ENCODE measurements at regions not wholly inside any gene's neighbourhood (a gene's known extent, or its start where the extent isn't known, plus 50 kb on each side); places are given as distances from the start of the nearest gene placed in this dataset.

DNA sequence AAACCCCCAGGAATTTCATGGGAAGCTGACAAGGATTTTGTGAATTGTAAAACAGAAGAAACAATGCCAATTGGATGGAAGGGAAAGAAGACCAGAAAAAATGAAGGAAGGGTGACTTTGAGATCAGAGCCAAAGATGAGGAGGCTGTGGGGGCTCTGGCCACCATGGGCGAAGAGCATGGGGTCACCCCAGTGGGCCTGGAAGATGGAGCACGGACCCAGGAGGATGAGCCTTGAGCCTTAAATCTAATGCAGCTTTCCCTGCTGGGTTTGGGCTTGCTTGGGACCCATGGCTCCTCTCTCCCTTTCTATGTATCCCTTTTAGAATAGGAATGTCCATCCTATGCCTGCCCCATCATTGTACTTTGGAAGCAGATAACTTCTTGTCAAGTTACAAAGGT, 322.2 kb downstream of the TMEM121 start:
- Histone ChIP-seq H3K4me1 (ENCODE audit: insufficient read depth) (no peaks in the 10 kb centered on the region), H3K36me3 (ENCODE audit: insufficient read depth) (no peaks in the 10 kb centered on the region), H3K27ac (ENCODE audit: low read depth) (no peak overlapping the region), H3K4me3 (ENCODE audit: low read depth, low read length) (no peak overlapping the region)
- DNase-seq (ENCODE audit: extremely low spot score), result no peak
- 59% methylated on average over 2 of the region's 2 CpGs for WGBS

DNA sequence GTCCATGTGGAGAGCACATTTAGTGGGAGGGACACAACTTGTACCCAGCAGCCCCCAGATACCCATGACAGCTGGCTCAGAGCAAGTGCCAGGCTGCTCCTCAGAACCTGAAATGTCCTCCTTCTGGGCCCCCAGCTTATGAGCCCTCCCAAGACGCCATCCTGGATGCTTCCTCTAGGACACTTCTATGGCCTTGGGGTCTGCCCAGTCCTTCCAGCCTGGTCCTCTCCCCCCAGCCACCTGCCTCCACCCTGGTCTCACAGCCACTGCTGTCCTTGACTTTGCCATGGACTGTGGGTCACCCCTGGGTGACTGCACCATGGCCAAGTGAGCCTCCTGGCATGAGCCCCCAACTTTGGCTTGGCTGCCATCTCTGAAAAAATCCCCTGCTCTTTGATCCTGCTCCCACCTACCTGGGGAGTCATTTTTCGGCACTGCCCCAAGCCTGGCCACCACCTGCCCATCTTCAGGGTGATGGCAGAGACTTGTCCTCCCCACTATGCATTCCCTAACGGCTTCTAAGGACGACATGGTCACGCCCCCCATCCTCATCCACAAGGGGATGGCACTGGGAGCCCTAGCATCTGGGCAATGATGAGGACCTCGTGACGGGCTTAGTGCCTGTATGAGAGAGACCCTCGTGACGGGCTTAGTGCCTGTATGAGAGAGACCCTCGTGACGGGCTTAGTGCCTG, 323.7 kb downstream of the TMEM121 start:
- no peak overlapping the region for H3K27ac ChIP-seq (ENCODE audit: low read depth)
- no peak overlapping the region for H3K4me3 ChIP-seq (ENCODE audit: low read depth, low read length)
- no peaks in the 10 kb centered on the region for H3K4me1 ChIP-seq (ENCODE audit: insufficient read depth)
- 81% methylated on average over 11 of the region's 11 CpGs for WGBS
- no peak for DNase-seq (ENCODE audit: extremely low spot score)
- no peaks in the 10 kb centered on the region for H3K36me3 ChIP-seq (ENCODE audit: insufficient read depth)

DNA sequence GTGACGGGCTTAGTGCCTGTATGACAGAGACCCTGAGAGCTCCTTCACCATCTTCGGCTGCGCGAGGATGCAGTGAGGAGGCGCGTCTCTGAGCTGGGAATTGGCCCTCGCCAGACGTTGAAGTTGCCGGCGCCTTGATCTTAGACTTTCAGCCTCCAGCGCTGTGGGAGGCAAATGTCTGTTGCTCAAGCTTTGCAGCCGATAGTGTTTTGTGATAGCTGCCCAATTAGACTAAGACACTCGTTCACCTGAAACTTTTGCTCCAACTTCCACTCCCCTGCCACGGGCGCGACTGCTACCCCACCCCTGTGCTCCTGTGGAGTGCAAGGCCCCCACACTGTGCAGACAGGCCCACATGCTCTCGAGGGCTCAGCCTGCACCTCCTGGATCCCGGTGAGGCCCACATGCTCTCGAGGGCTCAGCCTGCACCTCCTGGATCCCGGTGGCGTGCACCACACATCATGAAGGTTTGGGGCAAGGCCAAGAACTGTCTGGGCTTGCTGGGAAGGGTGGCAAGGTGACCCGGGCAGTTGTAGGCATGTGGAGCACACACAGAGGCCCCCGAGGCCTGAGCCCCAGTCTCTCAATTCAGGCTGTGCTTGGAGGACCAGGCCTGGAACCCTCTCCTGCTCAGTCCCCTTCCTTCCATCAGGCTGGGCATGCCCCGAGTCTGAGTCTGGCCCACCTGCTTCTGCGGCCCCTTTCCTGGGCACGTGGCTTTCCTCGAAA, 324.6 kb downstream of the TMEM121 start:
- H3K27ac ChIP-seq (ENCODE audit: low read depth), result no peak overlapping the region
- H3K4me1 ChIP-seq (ENCODE audit: insufficient read depth), result no peaks in the 10 kb centered on the region
- no peak for DNase-seq (ENCODE audit: extremely low spot score)
- no peaks in the 10 kb centered on the region for H3K36me3 ChIP-seq (ENCODE audit: insufficient read depth)
- no peak overlapping the region for H3K4me3 ChIP-seq (ENCODE audit: low read depth, low read length)
- 87% methylated on average over 27 of the region's 27 CpGs for WGBS

DNA sequence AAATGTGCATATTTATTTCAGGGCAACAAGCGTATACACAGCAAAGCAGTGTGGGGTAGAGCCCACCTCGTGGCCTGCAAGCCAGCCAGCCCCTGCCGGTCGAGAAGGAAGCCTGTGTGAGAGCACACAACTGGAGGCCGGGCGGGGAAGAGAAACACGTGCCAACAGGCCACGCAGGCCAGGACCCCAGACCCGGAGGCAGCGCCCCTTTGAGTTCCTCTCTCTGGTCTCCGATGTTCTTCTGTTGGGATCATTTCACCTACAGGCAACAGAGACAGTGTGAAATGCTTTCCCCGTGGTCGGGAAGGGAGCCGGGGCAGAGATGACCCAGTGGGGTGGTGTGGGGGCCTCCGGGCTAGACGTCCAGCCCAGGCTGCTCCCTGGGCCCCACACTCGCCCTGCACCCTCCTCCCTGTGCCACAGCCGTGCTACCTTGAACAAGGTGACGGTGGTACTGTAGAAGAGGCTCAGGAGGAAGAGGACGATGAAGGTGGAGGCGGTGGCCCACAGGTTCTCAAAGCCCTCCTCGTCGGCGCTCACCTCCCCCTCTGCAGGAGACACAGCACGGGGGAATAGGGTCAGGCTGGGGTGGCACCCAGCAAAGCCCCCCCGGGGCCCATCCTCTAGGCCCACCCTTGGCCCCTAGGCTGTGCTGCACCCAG, 325.5 kb downstream of the TMEM121 start:
- 85% methylated on average over 26 of the region's 26 CpGs for WGBS
- no peaks in the 10 kb centered on the region for H3K4me1 ChIP-seq (ENCODE audit: insufficient read depth)
- H3K36me3 ChIP-seq (ENCODE audit: insufficient read depth), result no peaks in the 10 kb centered on the region
- H3K27ac ChIP-seq (ENCODE audit: low read depth), result no peak overlapping the region
- no peak for DNase-seq (ENCODE audit: extremely low spot score)
- H3K4me3 ChIP-seq (ENCODE audit: low read depth, low read length), result no peak overlapping the region

DNA sequence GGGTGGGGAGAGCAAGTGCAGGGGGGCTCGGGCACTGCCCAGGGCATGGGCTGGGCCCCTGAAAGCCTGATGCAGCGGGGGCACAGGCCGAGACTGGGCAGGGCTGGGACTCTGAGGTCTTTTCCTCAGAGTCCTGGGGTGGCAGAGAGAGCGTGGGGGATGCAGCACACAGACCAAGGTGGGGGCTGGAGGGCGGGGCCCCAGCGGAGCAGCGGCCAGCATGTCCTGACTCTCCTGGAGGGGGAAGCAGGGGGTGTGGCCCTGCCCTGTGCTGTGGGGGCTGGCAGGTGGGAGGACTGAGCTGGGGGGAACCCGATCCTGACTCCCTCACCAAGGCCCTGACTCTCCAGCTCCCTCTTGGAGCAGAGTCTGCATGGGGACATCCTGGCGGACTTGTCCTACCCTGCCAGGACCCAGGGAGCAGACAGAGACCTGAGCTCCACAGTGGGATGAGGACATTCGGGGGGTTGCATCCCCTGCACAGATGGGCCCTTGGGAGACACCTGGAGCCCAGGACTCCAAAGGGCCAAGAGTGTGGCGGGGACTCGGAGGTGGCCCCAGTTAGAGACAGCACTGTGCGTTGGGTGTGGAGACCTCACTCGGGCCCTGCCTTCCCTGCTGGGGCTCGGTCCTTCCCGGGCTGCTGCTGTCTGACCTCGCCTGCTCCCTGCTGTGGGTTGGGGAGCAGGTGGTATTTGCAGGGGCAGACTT, 326.1 kb downstream of the TMEM121 start:
- Histone ChIP-seq H3K36me3 (ENCODE audit: insufficient read depth) (no peaks in the 10 kb centered on the region), H3K27ac (ENCODE audit: low read depth) (no peak overlapping the region), H3K4me3 (ENCODE audit: low read depth, low read length) (no peak overlapping the region), H3K4me1 (ENCODE audit: insufficient read depth) (no peaks in the 10 kb centered on the region)
- WGBS, result 82% methylated on average over 17 of the region's 17 CpGs
- DNase-seq (ENCODE audit: extremely low spot score), result no peak

DNA sequence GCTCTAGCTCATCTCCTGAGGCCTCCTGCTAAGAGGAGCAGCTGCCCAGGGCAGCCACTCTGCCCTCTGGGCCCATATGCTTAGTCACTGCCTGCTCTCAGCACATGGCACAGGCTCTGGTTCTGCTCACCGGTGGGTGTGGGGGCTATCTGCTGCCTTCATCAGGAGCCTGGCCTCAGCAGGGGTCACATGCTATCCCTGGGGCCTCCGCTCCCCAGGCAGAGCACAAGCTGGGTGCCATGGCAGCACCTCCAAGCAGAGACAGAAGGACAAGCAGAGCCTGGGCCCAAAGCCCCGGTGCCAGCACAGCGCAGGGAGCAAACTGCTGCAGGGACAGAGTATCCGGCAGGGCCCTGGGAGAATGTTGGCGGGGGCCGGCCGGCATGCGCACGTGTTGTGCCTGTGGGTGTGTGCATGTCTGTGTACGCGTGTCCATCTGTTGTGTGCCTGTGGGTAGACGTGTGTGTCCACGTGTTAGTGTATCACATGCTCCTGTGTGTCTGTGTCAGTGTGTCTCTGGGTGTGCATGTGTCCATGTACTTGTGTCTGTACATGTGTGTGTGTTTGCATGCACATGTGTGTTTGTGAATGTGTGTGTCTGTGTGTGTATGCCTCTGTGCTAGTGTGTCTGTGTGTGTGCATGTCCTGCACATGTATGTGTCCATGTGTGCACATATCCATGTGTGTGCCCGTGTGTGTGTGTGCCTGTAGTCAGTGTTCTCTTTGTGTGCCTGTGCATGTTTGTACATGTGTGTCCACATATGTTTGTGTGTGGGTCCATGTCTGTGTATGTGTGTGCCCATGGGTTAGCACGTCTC, 326.9 kb downstream of the TMEM121 start:
- H3K27ac ChIP-seq (ENCODE audit: low read depth), result no peak overlapping the region
- DNase-seq (ENCODE audit: extremely low spot score), result no peak
- H3K36me3 ChIP-seq (ENCODE audit: insufficient read depth), result no peaks in the 10 kb centered on the region
- no peaks in the 10 kb centered on the region for H3K4me1 ChIP-seq (ENCODE audit: insufficient read depth)
- 91% methylated on average over 16 of the region's 16 CpGs for WGBS
- no peak overlapping the region for H3K4me3 ChIP-seq (ENCODE audit: low read depth, low read length)

DNA sequence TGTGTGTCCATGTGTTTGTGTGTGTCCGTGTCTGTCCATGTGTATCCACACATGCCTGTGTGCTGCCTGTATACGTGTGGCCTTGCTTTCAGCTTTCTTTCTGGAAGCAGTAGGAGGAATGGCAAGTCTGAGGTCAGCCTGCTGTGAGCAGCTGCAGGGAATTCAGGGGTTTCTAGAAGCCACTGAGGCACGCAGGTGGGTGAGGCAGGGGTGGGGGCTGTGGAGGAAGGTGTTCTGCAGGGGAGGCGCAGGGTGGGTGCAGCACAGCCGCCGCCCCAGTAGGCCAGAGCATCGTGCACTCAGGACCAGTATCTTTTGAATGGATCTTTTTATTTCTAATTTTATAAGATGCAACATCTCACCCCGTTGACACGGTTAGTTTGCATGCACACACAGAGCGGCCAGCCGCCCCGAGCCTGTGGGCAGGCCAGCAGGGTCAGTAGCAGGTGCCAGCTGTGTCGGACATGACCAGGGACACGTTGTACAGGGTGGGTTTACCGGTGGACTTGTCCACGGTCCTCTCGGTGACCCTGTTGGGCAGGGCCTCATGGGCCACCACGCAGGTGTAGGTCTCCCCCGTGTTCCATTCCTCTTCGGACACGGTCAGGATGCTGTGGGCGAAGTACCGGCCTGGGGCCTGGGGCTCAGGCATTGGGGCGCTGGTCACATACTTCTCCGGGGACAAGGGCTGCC, 327.7 kb downstream of the TMEM121 start:
- 91% methylated on average over 25 of the region's 25 CpGs for WGBS
- Histone ChIP-seq H3K4me3 (ENCODE audit: low read depth, low read length) (no peak overlapping the region), H3K4me1 (ENCODE audit: insufficient read depth) (no peaks in the 10 kb centered on the region), H3K27ac (ENCODE audit: low read depth) (no peak overlapping the region), H3K36me3 (ENCODE audit: insufficient read depth) (no peaks in the 10 kb centered on the region)
- no peak for DNase-seq (ENCODE audit: extremely low spot score)

DNA sequence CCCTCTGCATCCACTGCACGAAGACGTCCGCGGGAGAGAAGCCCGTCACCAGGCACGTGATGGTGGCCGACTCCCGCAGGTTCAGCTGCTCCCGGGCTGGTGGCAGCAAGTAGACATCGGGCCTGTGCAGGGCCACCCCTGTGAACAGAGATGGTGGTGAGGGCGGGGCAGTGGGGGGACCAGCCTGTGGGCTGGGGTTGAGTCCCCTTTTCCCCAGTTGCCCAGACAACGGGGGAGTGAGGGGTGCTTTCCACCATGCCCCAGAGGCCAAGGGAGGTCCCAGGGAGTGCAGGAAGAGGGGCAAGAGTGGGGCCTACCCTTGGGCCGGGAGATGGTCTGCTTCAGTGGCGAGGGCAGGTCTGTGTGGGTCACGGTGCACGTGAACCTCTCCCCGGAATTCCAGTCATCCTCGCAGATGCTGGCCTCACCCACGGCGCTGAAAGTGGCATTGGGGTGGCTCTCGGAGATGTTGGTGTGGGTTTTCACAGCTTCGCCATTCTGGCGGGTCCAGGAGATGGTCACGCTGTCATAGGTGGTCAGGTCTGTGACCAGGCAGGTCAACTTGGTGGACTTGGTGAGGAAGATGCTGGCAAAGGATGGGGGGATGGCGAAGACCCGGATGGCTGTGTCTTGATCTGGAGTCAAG, 328.3 kb downstream of the TMEM121 start:
- Histone ChIP-seq H3K27ac (ENCODE audit: low read depth) (no peak overlapping the region), H3K4me3 (ENCODE audit: low read depth, low read length) (no peak overlapping the region), H3K36me3 (ENCODE audit: insufficient read depth) (no peaks in the 10 kb centered on the region), H3K4me1 (ENCODE audit: insufficient read depth) (no peaks in the 10 kb centered on the region)
- 92% methylated on average over 26 of the region's 26 CpGs for WGBS
- no peak for DNase-seq (ENCODE audit: extremely low spot score)

DNA sequence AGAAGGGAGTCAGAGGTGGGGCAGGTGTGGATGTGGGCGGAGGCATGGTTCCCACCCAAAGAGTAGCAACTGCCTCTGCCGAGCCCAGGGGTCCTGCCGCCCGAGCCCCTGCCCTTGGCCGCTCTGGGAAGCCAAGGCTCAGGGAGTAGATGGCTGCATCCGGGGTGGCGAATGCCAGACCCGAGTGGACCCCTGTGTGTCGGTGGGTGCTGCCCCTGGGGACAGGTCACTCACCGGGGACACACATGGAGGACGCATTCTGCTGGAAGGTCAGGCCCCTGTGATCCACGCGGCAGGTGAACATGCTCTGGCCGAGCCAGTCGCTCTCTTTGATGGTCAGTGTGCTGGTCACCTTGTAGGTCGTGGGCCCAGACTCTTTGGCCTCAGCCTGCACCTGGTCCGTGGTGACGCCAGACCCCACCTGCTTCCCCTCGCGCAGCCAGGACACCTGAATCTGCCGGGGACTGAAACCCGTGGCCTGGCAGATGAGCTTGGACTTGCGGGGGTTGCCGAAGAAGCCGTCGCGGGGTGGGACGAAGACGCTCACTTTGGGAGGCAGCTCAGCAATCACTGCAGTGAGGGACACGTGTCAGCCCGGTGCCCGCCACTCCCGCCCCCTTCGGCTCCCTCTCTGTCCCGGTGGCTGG, 329.0 kb downstream of the TMEM121 start:
- no peak overlapping the region for H3K4me3 ChIP-seq (ENCODE audit: low read depth, low read length)
- no peaks in the 10 kb centered on the region for H3K4me1 ChIP-seq (ENCODE audit: insufficient read depth)
- 89% methylated on average over 35 of the region's 35 CpGs for WGBS
- no peak overlapping the region for H3K27ac ChIP-seq (ENCODE audit: low read depth)
- no peaks in the 10 kb centered on the region for H3K36me3 ChIP-seq (ENCODE audit: insufficient read depth)
- DNase-seq (ENCODE audit: extremely low spot score), result no peak

DNA sequence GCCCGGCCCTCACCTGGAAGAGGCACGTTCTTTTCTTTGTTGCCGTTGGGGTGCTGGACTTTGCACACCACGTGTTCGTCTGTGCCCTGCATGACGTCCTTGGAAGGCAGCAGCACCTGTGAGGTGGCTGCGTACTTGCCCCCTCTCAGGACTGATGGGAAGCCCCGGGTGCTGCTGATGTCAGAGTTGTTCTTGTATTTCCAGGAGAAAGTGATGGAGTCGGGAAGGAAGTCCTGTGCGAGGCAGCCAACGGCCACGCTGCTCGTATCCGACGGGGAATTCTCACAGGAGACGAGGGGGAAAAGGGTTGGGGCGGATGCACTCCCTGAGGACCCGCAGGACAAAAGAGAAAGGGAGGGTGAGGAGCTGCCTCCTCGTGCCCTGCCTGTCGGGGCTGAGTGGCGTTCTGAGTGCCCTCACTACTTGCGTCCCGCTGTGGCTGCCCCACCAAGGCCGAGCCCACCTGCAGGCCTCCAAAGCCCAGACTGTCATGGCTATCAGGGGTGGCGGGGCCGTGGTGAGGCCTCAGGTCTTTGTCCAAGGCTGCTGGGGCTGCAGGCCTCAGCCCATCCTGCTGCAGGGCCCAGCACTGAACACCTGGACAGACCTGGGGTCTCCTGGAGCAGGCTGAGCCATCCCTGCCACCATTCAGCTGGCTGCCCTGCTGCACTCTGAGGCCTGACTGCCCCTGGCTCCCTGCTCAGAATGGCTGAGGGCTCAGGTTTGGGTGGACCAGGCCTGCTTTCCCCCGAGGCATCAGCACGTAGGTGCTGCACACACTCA, 329.7 kb downstream of the TMEM121 start:
- no peak for DNase-seq (ENCODE audit: extremely low spot score)
- no peak overlapping the region for H3K4me3 ChIP-seq (ENCODE audit: low read depth, low read length)
- WGBS, result 85% methylated on average over 28 of the region's 28 CpGs
- H3K27ac ChIP-seq (ENCODE audit: low read depth), result no peak overlapping the region
- no peaks in the 10 kb centered on the region for H3K36me3 ChIP-seq (ENCODE audit: insufficient read depth)
- no peaks in the 10 kb centered on the region for H3K4me1 ChIP-seq (ENCODE audit: insufficient read depth)

DNA sequence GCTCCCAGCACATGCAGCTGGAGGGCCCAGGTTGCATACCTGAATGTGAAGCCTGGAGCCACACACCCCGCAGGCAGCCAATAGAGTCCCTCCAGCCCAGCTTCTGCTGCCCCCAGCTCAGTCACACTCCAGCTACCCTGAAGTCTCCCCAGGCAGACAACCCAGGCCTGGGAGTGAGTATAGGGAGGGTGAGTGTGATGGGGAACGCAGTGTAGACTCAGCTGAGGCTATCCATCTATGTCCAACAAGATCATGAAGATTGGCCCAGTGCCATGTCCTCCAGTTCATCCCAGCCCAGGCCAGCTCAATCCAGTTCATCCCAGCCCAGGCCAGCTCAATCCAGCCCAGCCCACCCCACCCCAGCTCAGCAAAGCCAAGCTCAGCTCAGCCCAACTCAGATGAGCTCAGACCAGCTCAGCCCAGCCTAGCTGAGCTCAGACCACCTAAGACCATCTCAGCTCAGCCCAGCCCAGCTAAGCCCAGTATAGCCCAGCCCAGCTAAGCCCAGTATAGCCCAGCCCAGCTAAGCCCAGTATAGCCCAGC, 330.4 kb downstream of the TMEM121 start:
- Histone ChIP-seq H3K36me3 (ENCODE audit: insufficient read depth) (no peaks in the 10 kb centered on the region), H3K27ac (ENCODE audit: low read depth) (no peak overlapping the region), H3K4me3 (ENCODE audit: low read depth, low read length) (no peak overlapping the region), H3K4me1 (ENCODE audit: insufficient read depth) (no peaks in the 10 kb centered on the region)
- 87% methylated on average over 2 of the region's 2 CpGs for WGBS
- no peak for DNase-seq (ENCODE audit: extremely low spot score)

All from urinary bladder (tissue), 3 donors.